Endothelial cell (in vitro differentiated cells): ENCODE measurements at regions not wholly inside any gene's neighbourhood (a gene's known extent, or its start where the extent isn't known, plus 50 kb on each side); places are given as distances from the start of the nearest gene placed in this dataset.
A peak's percentile ranks its signal among the peaks of the same experiment; 100 is the strongest.

Source experiments
- DNase-seq: peaks from one replicate; pipeline ENCODE4 v3.0.0; 2021; ENCODE audit warnings: low spot score
- H3K27ac Mint-ChIP-seq: one replicate; pipeline ENCODE4 v1.8.0; 2021; ENCODE audit warnings: mixed read lengths, inconsistent platforms; ENCODE audit not compliant: unreplicated experiment
- H3K27me3 Mint-ChIP-seq: one replicate; pipeline ENCODE4 v1.8.0; 2021; ENCODE audit warnings: mild to moderate bottlenecking, moderate library complexity, mixed read lengths, inconsistent platforms; ENCODE audit not compliant: unreplicated experiment
- H3K36me3 Mint-ChIP-seq: one replicate; pipeline ENCODE4 v1.8.0; 2021; ENCODE audit warnings: mild to moderate bottlenecking, low read depth, mixed read lengths, inconsistent platforms; ENCODE audit not compliant: unreplicated experiment
- H3K4me1 Mint-ChIP-seq: one replicate; pipeline ENCODE4 v1.8.0; 2021; ENCODE audit warnings: mild to moderate bottlenecking, mixed read lengths, inconsistent platforms; ENCODE audit not compliant: unreplicated experiment
- H3K4me3 Mint-ChIP-seq: one replicate; pipeline ENCODE4 v1.8.0; 2021; ENCODE audit warnings: mild to moderate bottlenecking, mixed read lengths, inconsistent platforms; ENCODE audit not compliant: unreplicated experiment
- H3K9me3 Mint-ChIP-seq: one replicate; pipeline ENCODE4 v1.8.0; 2021; ENCODE audit warnings: mixed read lengths, inconsistent platforms; ENCODE audit not compliant: unreplicated experiment
- TF ChIP-seq, protein P1 (sequence below): fragments of 200-600 bp; sonication (generic); IDR thresholded peaks from one replicate; pipeline ENCODE4 v1.5.0; 2021; ENCODE audit warnings: antibody characterized with exemption; ENCODE audit not compliant: unreplicated experiment

GRCh38 chr22:33116841-33117547, 58.8 kb upstream of the SYN3 start:
- Mint-ChIP-seq H3K27ac (peak overlapping the region; percentile 72), H3K27me3 (no peaks in the 10 kb centered on the region)

DNA sequence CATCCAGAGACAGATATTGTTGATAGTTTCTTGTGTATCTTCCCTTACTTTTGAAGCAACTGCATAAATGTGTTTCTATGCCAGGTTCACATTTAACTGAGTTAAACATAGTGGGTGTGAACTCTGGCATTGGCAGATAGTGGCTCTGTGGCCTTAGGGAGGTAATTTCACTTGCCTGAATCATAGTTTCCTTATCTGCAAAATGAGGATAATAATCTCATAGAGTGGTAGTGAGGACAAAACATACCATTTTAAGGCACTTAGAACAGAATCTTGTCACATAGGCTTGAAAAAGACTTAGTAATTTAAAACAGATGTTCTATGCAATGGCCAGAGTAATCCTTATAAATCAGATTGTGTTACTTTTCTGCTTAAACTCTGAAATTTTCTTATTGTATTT, 56.4 kb upstream of the SYN3 start:
- no peak for DNase-seq
- H3K27ac Mint-ChIP-seq = no peak overlapping the region
- no peak overlapping the region for H3K4me3 Mint-ChIP-seq
- no peaks in the 10 kb centered on the region for H3K36me3 Mint-ChIP-seq
- H3K9me3 Mint-ChIP-seq = no peaks in the 10 kb centered on the region
- peaks cover 17% of the 10 kb centered on the region for H3K4me1 Mint-ChIP-seq
- TF ChIP-seq, protein P1, sequence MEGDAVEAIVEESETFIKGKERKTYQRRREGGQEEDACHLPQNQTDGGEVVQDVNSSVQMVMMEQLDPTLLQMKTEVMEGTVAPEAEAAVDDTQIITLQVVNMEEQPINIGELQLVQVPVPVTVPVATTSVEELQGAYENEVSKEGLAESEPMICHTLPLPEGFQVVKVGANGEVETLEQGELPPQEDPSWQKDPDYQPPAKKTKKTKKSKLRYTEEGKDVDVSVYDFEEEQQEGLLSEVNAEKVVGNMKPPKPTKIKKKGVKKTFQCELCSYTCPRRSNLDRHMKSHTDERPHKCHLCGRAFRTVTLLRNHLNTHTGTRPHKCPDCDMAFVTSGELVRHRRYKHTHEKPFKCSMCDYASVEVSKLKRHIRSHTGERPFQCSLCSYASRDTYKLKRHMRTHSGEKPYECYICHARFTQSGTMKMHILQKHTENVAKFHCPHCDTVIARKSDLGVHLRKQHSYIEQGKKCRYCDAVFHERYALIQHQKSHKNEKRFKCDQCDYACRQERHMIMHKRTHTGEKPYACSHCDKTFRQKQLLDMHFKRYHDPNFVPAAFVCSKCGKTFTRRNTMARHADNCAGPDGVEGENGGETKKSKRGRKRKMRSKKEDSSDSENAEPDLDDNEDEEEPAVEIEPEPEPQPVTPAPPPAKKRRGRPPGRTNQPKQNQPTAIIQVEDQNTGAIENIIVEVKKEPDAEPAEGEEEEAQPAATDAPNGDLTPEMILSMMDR = no peak
- no peaks in the 10 kb centered on the region for H3K27me3 Mint-ChIP-seq

More at GRCh38 chr22:33116841-33117547, 58.8 kb upstream of the SYN3 start:
- Mint-ChIP-seq H3K4me3 (no peak overlapping the region), H3K4me1 (peaks cover 17% of the 10 kb centered on the region), H3K9me3 (no peaks in the 10 kb centered on the region), H3K36me3 (no peaks in the 10 kb centered on the region)
- DNase-seq = peak; percentile 15
- TF ChIP-seq, protein P1 = no peak

DNA sequence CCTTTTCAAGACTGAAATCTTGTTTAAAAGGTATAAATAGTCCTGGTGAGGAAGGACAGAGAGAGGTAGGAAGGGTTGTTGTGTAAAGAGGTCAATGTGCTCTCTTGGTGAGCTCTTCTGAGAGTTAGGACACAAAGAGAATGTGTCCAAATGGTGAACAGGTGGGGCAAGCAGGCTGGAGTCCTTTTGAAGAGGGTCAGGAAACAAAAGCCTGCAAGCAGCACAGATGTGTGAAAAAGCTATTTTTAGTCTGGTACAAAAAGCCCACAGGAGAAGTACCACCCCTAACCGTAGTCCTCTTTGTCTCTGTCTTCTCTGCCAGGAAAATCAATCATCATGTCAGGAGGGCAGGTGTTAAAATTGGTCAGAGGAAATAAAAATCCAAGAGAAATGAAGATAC, 54.4 kb upstream of the SYN3 start:
- no peak overlapping the region for H3K27ac Mint-ChIP-seq
- no peaks in the 10 kb centered on the region for H3K9me3 Mint-ChIP-seq
- peaks cover 17% of the 10 kb centered on the region for H3K4me1 Mint-ChIP-seq
- H3K4me3 Mint-ChIP-seq = no peak overlapping the region
- DNase-seq = no peak
- no peaks in the 10 kb centered on the region for H3K36me3 Mint-ChIP-seq
- no peaks in the 10 kb centered on the region for H3K27me3 Mint-ChIP-seq
- TF ChIP-seq, protein P1 = no peak

- Mint-ChIP-seq H3K27me3 (no peaks in the 10 kb centered on the region), H3K4me3 (no peak overlapping the region), H3K36me3 (no peaks in the 10 kb centered on the region), H3K27ac (no peak overlapping the region), H3K9me3 (no peaks in the 10 kb centered on the region), H3K4me1 (peaks cover 6% of the 10 kb centered on the region)
- TF ChIP-seq, protein P1 = no peak
- no peak for DNase-seq
Observed at GRCh38 chr22:33111491-33111890, 53.3 kb upstream of the SYN3 start.

DNA sequence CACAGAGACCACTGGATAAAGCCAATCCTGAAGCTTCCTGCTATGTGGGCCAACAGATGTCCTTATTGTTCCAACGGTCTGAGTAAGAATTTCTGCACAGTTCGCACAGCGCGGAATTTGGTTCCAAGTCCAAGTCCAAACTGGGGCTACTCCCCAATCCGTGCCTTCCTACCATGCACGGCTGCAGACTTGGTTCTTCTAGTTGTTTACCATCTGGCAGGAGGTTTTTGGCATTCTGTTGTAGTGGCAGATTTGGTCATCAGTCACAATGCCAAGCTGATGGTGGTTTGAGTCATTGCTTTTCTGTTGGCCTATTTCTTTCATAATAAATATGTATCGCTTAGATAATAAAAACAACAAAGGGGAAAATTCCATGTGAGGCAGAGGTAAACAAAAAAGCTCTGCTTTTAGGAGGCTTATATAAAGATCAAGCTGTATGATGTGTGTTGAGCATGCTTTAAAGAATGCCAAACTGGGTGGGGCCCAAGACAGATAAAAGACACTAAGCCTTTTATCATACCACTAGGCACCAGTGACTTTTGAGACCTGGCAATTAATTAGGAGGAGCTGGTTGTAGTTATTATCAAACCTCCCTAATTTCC, 52.5 kb upstream of the SYN3 start:
- H3K27me3 Mint-ChIP-seq = no peaks in the 10 kb centered on the region
- no peak overlapping the region for H3K4me3 Mint-ChIP-seq
- peaks cover 6% of the 10 kb centered on the region for H3K4me1 Mint-ChIP-seq
- H3K36me3 Mint-ChIP-seq = no peaks in the 10 kb centered on the region
- H3K9me3 Mint-ChIP-seq = no peaks in the 10 kb centered on the region
- no peak overlapping the region for H3K27ac Mint-ChIP-seq
- TF ChIP-seq, protein P1 = no peak
- no peak for DNase-seq
